GM10266 (cell line): ENCODE measurements at regions not wholly inside any gene's neighbourhood (a gene's known extent, or its start where the extent isn't known, plus 50 kb on each side); places are given as distances from the start of the nearest gene placed in this dataset.

Experiments used
- DNase-seq: peaks from one replicate; pipeline ENCODE4 v3.0.0; 2012; ENCODE audit errors: extremely low spot score
- TF ChIP-seq, protein P1 (sequence below): IDR thresholded peaks from 2 replicates; pipeline ENCODE4 v1.5.1; 2012; ENCODE audit warnings: mild to moderate bottlenecking, low read depth; ENCODE audit not compliant: control insufficient read depth, insufficient read depth; ENCODE audit errors: missing control alignments

DNA sequence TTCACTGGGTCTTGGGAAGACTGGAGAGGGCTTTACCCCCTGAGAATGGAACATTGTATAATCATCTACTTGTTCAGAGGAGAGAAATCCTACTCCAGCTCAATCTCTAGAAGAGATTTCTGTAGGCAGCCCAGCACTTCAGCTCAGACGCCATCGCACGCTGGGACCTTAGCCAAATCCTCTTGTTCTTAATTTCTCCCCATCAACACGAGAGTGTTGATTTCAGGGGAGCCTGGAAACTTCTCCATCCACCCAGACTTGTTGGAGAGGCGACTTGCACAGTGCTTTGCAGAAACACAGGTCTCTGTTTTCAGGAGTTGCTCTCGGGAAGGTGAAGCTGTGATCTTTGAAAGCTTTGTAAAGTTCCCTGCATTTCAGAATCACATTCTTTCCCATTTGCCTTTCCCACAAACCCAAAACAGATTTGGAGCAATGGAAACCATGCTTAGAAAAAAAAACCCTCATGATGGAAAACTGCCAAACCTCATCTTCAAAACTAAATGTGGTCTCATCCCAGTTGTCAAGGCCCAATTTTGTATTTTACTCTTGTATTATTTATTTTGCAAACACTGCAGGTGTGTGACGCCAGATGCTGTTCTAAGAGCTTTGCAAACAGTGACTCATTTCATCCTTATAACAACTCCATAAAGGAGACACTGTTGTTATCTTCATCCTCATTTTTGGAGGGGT lies 60.9 kb downstream of the CALML3 start:
- DNase-seq = no peak
- TF ChIP-seq, protein P1, sequence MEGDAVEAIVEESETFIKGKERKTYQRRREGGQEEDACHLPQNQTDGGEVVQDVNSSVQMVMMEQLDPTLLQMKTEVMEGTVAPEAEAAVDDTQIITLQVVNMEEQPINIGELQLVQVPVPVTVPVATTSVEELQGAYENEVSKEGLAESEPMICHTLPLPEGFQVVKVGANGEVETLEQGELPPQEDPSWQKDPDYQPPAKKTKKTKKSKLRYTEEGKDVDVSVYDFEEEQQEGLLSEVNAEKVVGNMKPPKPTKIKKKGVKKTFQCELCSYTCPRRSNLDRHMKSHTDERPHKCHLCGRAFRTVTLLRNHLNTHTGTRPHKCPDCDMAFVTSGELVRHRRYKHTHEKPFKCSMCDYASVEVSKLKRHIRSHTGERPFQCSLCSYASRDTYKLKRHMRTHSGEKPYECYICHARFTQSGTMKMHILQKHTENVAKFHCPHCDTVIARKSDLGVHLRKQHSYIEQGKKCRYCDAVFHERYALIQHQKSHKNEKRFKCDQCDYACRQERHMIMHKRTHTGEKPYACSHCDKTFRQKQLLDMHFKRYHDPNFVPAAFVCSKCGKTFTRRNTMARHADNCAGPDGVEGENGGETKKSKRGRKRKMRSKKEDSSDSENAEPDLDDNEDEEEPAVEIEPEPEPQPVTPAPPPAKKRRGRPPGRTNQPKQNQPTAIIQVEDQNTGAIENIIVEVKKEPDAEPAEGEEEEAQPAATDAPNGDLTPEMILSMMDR = no peak

DNA sequence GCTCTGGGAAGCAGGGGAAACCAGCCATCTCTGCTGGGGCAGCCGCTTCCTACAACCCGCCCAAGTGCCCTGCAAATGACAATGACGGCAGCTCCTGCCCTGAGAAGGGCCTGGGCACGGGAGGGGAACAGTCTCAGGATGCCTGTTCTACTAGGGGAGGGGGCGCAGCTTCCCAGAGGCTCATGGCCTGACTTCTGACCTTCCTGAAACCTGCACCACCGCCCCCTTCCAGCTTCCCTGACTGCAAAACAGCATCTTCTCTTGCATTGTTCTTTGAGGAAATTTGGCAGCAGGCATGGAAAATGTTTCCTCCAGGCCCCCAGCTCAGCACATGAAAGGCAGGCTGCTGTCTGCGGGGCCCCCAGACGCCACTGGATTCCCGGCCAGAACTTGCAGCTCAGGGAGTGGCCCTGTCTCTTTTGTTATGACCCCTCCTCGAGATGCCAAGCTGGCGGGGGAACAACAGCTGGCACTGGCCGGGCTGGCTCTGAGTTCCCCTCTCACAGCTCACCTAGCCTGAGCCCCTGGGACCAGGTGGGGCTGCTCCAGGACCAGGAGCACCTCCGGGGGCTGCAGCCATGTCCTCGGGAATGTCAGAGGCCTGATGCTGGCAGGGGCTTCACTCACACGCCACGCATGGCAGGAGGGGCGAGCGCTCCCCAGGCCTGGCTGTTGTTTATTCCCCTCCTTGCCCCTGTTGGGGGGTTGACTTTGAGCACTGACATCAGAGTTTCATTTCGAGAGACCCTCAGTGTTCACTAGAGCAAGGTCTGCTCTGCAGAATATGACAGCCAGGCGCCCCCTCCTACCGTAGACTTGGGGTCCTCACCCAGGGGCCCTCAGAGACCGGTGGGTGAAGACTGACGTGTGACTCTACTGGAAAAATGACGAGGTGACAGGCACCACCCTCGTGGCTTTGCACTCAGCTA lies 62.7 kb downstream of the CALML3 start:
- no peak for DNase-seq

DNA sequence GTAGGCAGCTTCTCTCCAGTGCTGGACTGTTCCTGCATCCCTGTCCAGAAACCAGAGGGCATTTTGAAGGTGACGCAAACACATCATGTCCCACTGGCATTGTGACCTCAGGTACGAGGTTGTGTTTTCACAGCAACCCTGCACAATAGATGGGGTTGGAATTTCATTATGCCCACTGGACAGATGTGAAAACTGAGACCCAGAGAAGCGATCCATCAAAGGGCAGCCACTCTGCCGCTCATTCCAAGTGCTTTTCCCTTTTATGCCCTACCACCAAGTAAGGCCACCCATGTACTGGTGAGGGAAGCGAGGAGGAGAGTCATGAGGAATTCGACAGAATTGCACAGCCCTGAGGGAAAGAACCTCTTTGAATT lies 63.3 kb downstream of the CALML3 start:
- TF ChIP-seq, protein P1 = no peak
- DNase-seq = no peak

More for the DNA sequence above, 62.7 kb downstream of the CALML3 start:
- TF ChIP-seq, protein P1 = no peak

DNA sequence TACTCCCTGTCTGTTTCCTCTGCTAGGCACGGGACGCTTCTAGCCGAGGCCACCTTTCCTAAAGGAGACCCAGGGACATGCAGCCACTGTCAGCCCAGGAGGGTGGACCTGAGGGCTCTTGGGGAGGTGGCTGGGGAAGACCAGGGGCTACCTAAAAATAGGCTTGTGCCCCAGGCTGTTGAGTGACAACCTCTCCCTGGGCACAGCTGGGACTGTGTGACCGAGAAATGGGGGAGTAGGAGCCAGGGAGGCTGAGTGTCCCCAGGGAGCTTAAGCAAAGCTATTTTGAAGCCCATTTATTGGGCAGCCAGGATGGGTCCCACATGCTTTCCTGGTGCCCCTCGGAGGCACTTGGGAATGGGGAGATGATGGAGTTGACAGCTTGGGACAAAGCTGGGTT lies 63.8 kb downstream of the CALML3 start:
- no peak for DNase-seq
- TF ChIP-seq, protein P1 = no peak
